ENCODE measurements at regions not wholly inside any gene's neighbourhood (a gene's known extent, or its start where the extent isn't known, plus 50 kb on each side); places are given as distances from the start of the nearest gene placed in this dataset.

- TF ChIP-seq CTCF (IDR thresholded peaks at IDR 0.05) = no peak
- TF ChIP-seq POLR2A (IDR thresholded peaks at IDR 0.05) = no peak
These were observed 1014.0 kb upstream of the SEMA6A start for GRCh38 chr5:117588611-117589010.

All from thyroid gland (tissue), 4 donors.